Breast epithelium (tissue), 4 donors: ENCODE measurements at regions not wholly inside any gene's neighbourhood (a gene's known extent, or its start where the extent isn't known, plus 50 kb on each side); places are given as distances from the start of the nearest gene placed in this dataset.

Experiments
- DNase-seq, 2 donors: peaks; one replicate each; pipeline ENCODE4 v3.0.0-alpha.2; 2019; ENCODE audit warnings: low spot score in 2 of 2
- H3K27ac ChIP-seq, 2 donors: fragments of 200-600 bp; sonication (generic) in 1 of 2; one replicate each; pipeline ENCODE4 v1.5.1; 2016 to 2019; ENCODE audit warnings: mild to moderate bottlenecking in 1 of 2
- H3K27me3 ChIP-seq, 2 donors: fragments of 200-600 bp; sonication (generic) in 1 of 2; one replicate each; pipeline versions ENCODE4 v1.5.1 to v1.6.0; 2017 to 2019; ENCODE audit warnings: control low read depth in 1 of 2, mild to moderate bottlenecking in 1 of 2
- H3K36me3 ChIP-seq: fragments of 200-600 bp; one replicate; pipeline ENCODE4 v1.5.1; 2019
- H3K4me1 ChIP-seq, 2 donors: fragments of 200-600 bp; sonication (generic); one replicate each; pipeline ENCODE4 v1.5.1; 2016 to 2019; ENCODE audit warnings: control low read depth in 1 of 2
- H3K4me3 ChIP-seq, 3 donors: fragments of 200-600 bp; sonication (generic); 1 replicate in 2 of 3; 2 replicates in 1 of 3; pipeline ENCODE4 v1.5.1; 2016 to 2019; ENCODE audit warnings: mild to moderate bottlenecking in 3 of 3, moderate library complexity in 2 of 3
- H3K9me3 ChIP-seq, 2 donors: fragments of 200-600 bp; sonication (generic) in 1 of 2; one replicate each; pipeline ENCODE4 v1.5.1; 2016 to 2019; ENCODE audit warnings: control low read depth in 1 of 2
- POLR2A ChIP-seq: fragments of 450-650 bp; IDR thresholded peaks from one replicate; pipeline ENCODE4 v1.6.1; 2016; ENCODE audit warnings: antibody characterized with exemption, mild to moderate bottlenecking, moderate library complexity
- POLR2AphosphoS5 ChIP-seq, 3 donors: sonication (generic); formaldehyde crosslinking; IDR thresholded peaks; one replicate each; pipeline ENCODE4 v1.6.1; 2017; ENCODE audit warnings: antibody characterized with exemption in 3 of 3
- intact Hi-C: fragments of 100-400 bp; cut with DNase I; formaldehyde crosslinking; loops from one replicate; pipeline ENCODE4 v1.15.1; 2023; ENCODE audit warnings: low total_unique reads
- TF ChIP-seq, protein P1 (sequence below), 3 donors: fragments of 450-650 bp; IDR thresholded peaks; one replicate each; pipeline ENCODE4 v1.5.1; 2016 to 2017; ENCODE audit warnings: antibody characterized with exemption in 3 of 3, mild to moderate bottlenecking in 3 of 3, moderate library complexity in 3 of 3

DNA sequence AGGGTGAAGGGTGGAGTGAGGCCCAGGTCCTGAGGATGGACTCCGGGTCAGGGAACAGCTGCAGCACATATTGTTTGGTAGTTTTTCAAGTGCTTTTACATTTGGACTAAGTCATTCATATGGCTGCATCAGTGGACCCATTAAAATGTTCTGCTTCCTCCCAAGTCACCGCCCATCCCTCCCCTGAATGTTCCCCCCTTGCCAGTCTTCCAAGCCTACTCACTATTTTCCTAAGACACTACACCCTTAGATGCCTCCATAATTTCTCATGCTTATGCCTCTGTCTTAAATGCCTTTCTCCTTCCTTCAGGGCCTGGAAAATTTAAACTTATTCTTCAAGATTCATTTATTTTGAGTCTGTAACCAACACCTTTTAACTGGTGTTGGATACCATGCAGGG lies 86.6 kb upstream of the NR4A3 start:
- Histone ChIP-seq H3K4me3 (no peak overlapping the region), H3K27ac (no peak overlapping the region), H3K9me3 (no peaks in the 10 kb centered on the region), H3K4me1 (no peaks in the 10 kb centered on the region), H3K27me3 (no peaks in the 10 kb centered on the region), H3K36me3 (no peaks in the 10 kb centered on the region)
- intact Hi-C loops = no loop called here
- TF ChIP-seq, protein P1, sequence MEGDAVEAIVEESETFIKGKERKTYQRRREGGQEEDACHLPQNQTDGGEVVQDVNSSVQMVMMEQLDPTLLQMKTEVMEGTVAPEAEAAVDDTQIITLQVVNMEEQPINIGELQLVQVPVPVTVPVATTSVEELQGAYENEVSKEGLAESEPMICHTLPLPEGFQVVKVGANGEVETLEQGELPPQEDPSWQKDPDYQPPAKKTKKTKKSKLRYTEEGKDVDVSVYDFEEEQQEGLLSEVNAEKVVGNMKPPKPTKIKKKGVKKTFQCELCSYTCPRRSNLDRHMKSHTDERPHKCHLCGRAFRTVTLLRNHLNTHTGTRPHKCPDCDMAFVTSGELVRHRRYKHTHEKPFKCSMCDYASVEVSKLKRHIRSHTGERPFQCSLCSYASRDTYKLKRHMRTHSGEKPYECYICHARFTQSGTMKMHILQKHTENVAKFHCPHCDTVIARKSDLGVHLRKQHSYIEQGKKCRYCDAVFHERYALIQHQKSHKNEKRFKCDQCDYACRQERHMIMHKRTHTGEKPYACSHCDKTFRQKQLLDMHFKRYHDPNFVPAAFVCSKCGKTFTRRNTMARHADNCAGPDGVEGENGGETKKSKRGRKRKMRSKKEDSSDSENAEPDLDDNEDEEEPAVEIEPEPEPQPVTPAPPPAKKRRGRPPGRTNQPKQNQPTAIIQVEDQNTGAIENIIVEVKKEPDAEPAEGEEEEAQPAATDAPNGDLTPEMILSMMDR (IDR thresholded peaks at IDR 0.05) = no peak
- TF ChIP-seq POLR2AphosphoS5 (IDR thresholded peaks at IDR 0.05) (no peak), POLR2A (no peak)
- no peak for DNase-seq

DNA sequence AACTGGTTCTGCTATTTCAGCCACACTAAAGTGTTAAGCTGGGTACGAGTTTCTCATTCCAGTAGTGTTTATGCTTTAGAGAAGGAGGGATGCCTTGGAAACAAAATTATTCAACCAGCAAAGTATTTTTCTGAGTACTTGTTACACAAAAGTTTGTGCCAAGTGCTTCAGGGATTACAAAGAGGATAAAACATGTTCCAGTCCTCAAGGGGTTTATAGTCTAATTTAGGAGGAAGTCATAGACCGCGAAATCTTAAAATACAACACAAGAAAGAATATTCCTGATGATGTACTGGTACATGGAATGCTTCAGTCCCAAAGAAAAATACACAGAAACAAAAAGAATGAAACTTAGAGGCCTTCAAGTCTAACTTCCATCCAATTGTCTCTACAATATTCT lies 85.4 kb upstream of the NR4A3 start:
- Histone ChIP-seq H3K4me1 (no peaks in the 10 kb centered on the region), H3K9me3 (no peaks in the 10 kb centered on the region), H3K4me3 (no peak overlapping the region), H3K27me3 (no peaks in the 10 kb centered on the region), H3K27ac (no peak overlapping the region), H3K36me3 (no peaks in the 10 kb centered on the region)
- TF ChIP-seq POLR2A (no peak), POLR2AphosphoS5 (IDR thresholded peaks at IDR 0.05) (no peak)
- TF ChIP-seq, protein P1 (IDR thresholded peaks at IDR 0.05) = no peak
- DNase-seq = no peak
- intact Hi-C loops = no loop called here

DNA sequence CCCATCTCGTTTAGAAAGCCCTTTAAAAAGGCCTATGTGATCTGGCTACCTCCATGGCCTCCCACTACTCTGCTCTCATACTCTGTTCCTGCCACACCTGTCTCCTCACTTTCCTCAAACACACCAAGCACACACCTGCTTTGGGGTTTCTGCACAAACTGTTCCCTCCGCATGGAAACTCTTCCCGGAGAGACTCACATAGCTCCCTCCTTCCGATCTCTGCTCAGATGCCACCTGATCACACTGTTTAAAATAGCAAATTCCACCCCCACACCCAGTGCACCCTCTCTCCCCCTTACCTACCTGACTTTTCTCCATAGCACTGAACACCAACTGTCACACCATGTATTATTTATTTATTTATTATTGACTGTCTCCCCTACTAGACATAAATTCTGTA lies 84.0 kb upstream of the NR4A3 start:
- Histone ChIP-seq H3K36me3 (no peaks in the 10 kb centered on the region), H3K4me1 (no peaks in the 10 kb centered on the region), H3K27me3 (no peaks in the 10 kb centered on the region), H3K9me3 (no peaks in the 10 kb centered on the region), H3K4me3 (no peak overlapping the region), H3K27ac (no peak overlapping the region)
- TF ChIP-seq POLR2AphosphoS5 (IDR thresholded peaks at IDR 0.05) (no peak), POLR2A (no peak)
- TF ChIP-seq, protein P1 (IDR thresholded peaks at IDR 0.05) = no peak
- intact Hi-C loops = no loop called here
- DNase-seq = no peak

DNA sequence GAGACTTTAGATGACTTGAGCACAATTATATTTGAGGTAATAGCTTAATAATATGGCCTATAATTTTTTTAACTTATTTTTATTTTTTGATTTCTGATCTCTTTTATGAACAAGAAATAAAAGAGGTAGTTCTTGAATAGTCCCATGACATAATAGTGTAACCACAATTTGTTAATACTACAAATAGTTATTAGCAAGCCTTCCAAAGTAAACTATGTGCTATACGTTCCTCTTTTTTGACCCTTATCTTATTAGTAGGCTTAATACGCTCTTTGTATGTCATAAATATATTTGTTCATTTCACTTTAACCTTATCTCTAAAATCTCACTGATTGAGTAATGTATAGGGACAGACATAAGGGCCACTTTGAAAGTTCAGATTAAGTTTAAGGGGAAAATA lies 78.7 kb upstream of the NR4A3 start:
- H3K4me1 ChIP-seq = no peaks in the 10 kb centered on the region
- intact Hi-C loops = no loop called here

DNA sequence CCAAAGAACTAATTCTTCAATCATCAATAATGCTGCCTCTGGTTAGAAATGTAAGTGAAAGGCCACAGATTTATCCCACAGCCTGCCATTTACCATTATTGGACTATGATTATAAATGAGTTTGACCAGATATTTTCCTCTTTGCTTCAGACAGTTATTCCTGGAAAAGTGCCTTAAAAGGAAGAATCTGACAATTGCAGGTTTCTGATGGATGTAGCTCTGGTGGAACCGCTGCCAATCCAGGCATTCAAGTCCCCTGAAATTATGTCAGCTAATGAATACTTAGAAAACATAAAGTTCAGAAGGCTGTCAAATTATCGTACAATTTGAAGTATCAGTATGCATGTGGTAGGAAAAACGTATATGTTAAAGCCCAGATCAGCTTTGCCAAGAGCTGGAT lies 78.2 kb upstream of the NR4A3 start:
- Histone ChIP-seq H3K27ac (no peak overlapping the region), H3K9me3 (no peaks in the 10 kb centered on the region), H3K4me1 (no peaks in the 10 kb centered on the region), H3K4me3 (no peak overlapping the region), H3K36me3 (no peaks in the 10 kb centered on the region), H3K27me3 (no peaks in the 10 kb centered on the region)
- no peak for DNase-seq
- TF ChIP-seq POLR2AphosphoS5 (IDR thresholded peaks at IDR 0.05) = no peak
- TF ChIP-seq, protein P1 (IDR thresholded peaks at IDR 0.05) = no peak
- no peak for TF ChIP-seq POLR2A
- intact Hi-C loops = no loop called here

More for the DNA sequence above, 78.7 kb upstream of the NR4A3 start:
- no peak for DNase-seq
- no peaks in the 10 kb centered on the region for H3K27me3 ChIP-seq
- TF ChIP-seq POLR2A (no peak), POLR2AphosphoS5 (IDR thresholded peaks at IDR 0.05) (no peak)
- TF ChIP-seq, protein P1 (IDR thresholded peaks at IDR 0.05) = no peak
- no peak overlapping the region for H3K4me3 ChIP-seq
- no peaks in the 10 kb centered on the region for H3K9me3 ChIP-seq
- H3K36me3 ChIP-seq = no peaks in the 10 kb centered on the region
- H3K27ac ChIP-seq = no peak overlapping the region
